ENCODE measurements at regions not wholly inside any gene's neighbourhood (a gene's known extent, or its start where the extent isn't known, plus 50 kb on each side); places are given as distances from the start of the nearest gene placed in this dataset.

DNA sequence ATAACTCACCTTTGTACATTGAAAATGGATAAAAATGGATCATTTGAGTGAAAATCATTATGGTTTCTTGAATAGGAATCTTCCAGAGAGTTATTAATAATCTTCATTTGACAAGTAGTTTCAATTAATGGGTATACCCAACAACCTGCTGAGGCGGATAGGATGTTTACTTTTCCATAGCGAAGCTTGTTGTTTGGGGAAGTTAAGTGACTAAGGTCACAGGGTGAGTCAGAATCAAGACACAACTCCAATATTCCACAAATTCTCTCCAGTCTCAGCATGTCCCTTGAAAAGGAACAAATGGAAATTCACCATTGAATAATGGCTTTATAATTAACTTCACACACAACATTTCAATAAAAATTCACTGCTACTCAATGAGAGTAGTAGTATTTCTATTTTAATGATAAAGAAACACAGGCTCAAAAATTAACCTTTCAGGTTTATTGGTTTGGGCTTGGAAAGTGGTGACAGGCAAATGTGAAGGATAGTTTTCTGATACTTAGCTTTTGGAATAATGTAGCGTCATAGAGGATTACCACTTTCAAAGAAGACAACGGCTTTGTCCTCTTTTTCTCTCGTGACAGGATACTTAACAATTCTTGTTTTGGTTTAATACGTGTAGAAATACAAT lies 211.3 kb downstream of the GPD2 start:
- DNase-seq (ENCODE audit: low spot score): no peak
- intact Hi-C loops (cut with micrococcal nuclease): no loop called here
- Mint-ChIP-seq H3K4me3 (no peak overlapping the region), H3K9me3 (no peaks in the 10 kb centered on the region), H3K4me1 (ENCODE audit: low read depth) (no peaks in the 10 kb centered on the region), H3K36me3 (ENCODE audit: low read depth) (no peaks in the 10 kb centered on the region), H3K27ac (no peak overlapping the region), H3K27me3 (ENCODE audit: insufficient read depth) (no peaks in the 10 kb centered on the region)

DNA sequence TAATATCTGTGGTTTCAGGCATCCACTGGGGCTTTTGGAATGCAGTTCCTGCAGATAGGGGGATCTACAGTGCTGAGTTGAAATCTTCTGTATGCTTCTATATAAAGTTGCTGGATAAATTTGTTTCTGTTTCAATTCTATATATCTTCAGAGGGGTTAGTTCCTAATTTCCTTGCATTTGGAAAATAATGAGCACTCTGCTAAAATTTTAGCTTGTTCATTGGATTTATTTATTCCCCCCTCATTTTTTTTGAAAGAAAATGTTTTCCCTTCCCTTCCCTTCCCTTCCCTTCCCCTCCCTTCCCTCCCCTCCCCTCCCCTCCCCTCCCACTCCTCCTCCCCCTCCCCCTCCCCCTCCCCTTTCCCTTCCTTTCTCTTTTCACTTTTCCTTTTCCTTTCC lies 212.3 kb downstream of the GPD2 start:
- Mint-ChIP-seq H3K27ac (no peak overlapping the region), H3K4me3 (no peak overlapping the region), H3K36me3 (ENCODE audit: low read depth) (no peaks in the 10 kb centered on the region), H3K4me1 (ENCODE audit: low read depth) (no peaks in the 10 kb centered on the region), H3K27me3 (ENCODE audit: insufficient read depth) (no peaks in the 10 kb centered on the region), H3K9me3 (no peaks in the 10 kb centered on the region)
- DNase-seq (ENCODE audit: low spot score): no peak
- intact Hi-C loops (cut with micrococcal nuclease): no loop called here

DNA sequence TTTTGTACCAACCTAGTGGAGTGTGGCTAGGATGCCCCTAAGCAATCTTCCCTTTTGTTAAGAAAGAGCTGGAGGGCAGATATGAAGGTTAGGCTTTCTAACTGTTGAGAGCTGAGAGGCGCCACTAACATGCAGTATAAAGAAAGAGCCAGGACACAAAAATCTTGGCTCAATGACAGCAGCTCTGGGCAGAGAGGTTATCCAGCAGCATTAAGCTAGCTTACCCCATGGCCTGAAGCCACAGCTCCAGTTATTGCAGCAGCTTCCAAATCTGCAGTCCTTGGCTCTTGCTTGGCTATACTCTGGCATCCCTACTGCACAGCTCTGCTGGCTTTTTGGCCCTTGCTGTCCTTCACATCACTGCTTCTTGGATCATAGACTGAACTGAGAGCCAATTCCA lies 213.4 kb downstream of the GPD2 start:
- H3K27ac Mint-ChIP-seq: no peak overlapping the region
- no peaks in the 10 kb centered on the region for H3K9me3 Mint-ChIP-seq
- no peak for DNase-seq (ENCODE audit: low spot score)
- intact Hi-C loops (cut with micrococcal nuclease): no loop called here
- no peaks in the 10 kb centered on the region for H3K4me1 Mint-ChIP-seq (ENCODE audit: low read depth)
- H3K36me3 Mint-ChIP-seq (ENCODE audit: low read depth): no peaks in the 10 kb centered on the region
- no peaks in the 10 kb centered on the region for H3K27me3 Mint-ChIP-seq (ENCODE audit: insufficient read depth)
- no peak overlapping the region for H3K4me3 Mint-ChIP-seq

DNA sequence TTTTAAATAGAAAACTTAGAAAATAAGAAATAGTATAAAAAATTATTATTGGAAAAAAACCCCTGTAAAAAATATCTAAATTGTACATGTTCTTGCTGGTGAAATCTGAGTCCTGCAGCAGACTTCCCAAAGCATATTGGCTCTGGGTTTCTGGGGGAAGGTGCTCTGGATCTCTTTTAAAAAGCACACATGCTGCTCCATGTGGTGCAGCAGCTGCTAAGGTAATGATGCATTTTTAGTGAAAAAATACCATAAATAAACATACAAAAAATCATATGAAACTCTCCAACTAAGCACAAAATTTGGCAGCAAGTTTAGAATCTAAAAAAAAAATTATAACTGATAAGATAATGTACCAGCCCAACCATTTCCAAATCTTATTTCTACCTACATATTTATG lies 216.5 kb downstream of the GPD2 start:
- H3K27ac Mint-ChIP-seq: no peak overlapping the region
- H3K4me1 Mint-ChIP-seq (ENCODE audit: low read depth): no peaks in the 10 kb centered on the region
- no peaks in the 10 kb centered on the region for H3K9me3 Mint-ChIP-seq
- intact Hi-C loops (cut with micrococcal nuclease): no loop called here
- no peaks in the 10 kb centered on the region for H3K27me3 Mint-ChIP-seq (ENCODE audit: insufficient read depth)
- H3K36me3 Mint-ChIP-seq (ENCODE audit: low read depth): no peaks in the 10 kb centered on the region
- H3K4me3 Mint-ChIP-seq: no peak overlapping the region
- no peak for DNase-seq (ENCODE audit: low spot score)

DNA sequence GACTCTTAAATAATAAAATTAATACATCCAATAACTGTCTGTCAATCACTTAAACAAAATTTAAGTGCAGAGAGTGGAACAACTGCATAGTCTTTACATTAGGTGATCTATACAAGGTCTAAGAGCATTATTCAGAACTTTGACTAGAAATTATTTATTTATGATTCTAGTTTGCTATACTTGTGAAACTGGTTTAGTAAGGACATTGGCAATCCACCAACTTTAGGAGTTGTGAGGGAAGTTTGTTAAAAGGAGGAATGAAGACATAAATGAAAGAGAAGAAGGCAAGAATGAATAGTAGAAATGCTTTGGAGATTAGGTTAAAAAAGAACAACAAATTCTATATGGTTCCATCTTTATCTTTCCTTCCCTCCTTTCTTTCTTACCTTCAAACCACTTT lies 217.5 kb downstream of the GPD2 start:
- H3K27me3 Mint-ChIP-seq (ENCODE audit: insufficient read depth): no peaks in the 10 kb centered on the region
- no peak overlapping the region for H3K27ac Mint-ChIP-seq
- H3K4me3 Mint-ChIP-seq: no peak overlapping the region
- H3K36me3 Mint-ChIP-seq (ENCODE audit: low read depth): no peaks in the 10 kb centered on the region
- no peaks in the 10 kb centered on the region for H3K9me3 Mint-ChIP-seq
- no peaks in the 10 kb centered on the region for H3K4me1 Mint-ChIP-seq (ENCODE audit: low read depth)
- DNase-seq (ENCODE audit: low spot score): no peak
- intact Hi-C loops (cut with micrococcal nuclease): no loop called here

DNA sequence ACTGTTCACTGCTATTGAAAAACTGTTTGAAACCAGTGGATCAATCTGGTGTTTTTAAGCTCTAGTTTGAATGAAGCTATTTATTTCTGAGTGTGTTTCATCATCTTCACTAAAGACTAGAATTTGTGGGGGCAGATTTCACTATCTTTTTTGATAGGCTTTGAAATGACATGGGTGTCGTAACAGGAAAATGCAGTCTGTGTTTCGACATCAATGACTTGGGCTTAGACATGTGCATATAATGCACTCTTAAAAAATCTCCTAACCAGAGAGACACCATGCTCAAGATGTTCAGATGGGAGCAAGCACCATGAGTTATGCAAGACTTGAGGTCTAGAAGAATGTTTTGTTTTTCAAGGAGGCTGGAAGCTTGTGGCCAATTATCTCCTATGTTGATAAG lies 221.6 kb downstream of the GPD2 start:
- no peak overlapping the region for H3K27ac Mint-ChIP-seq
- intact Hi-C loops (cut with micrococcal nuclease): no loop called here
- peaks cover 2% of the 10 kb centered on the region for H3K27me3 Mint-ChIP-seq (ENCODE audit: insufficient read depth)
- no peak overlapping the region for H3K4me3 Mint-ChIP-seq
- DNase-seq (ENCODE audit: low spot score): no peak
- H3K36me3 Mint-ChIP-seq (ENCODE audit: low read depth): no peaks in the 10 kb centered on the region
- H3K9me3 Mint-ChIP-seq: no peaks in the 10 kb centered on the region
- no peaks in the 10 kb centered on the region for H3K4me1 Mint-ChIP-seq (ENCODE audit: low read depth)

DNA sequence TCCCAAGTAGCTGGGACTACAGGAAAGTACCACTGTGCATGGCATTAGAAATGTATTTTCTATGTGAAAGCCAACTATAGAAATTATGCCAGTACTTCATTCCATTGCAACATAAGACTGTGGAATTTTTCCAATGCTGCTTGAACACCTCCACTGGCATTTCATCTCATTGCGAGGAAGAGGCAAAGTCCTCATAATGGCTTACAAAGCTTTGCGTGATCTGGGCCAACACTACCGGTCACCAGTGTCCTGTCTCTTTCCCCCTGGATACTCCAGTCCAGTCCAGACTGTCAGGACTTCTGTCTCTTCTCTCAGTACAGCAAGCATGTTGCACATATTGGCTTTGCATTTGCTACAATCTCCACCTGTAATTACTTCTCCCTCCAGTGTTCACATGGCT lies 223.5 kb downstream of the GPD2 start:
- H3K9me3 Mint-ChIP-seq: no peaks in the 10 kb centered on the region
- intact Hi-C loops (cut with micrococcal nuclease): no loop called here
- H3K36me3 Mint-ChIP-seq (ENCODE audit: low read depth): no peaks in the 10 kb centered on the region
- peaks cover 2% of the 10 kb centered on the region for H3K27me3 Mint-ChIP-seq (ENCODE audit: insufficient read depth)
- H3K4me1 Mint-ChIP-seq (ENCODE audit: low read depth): peaks cover 8% of the 10 kb centered on the region
- no peak for DNase-seq (ENCODE audit: low spot score)
- H3K4me3 Mint-ChIP-seq: no peak overlapping the region
- no peak overlapping the region for H3K27ac Mint-ChIP-seq

DNA sequence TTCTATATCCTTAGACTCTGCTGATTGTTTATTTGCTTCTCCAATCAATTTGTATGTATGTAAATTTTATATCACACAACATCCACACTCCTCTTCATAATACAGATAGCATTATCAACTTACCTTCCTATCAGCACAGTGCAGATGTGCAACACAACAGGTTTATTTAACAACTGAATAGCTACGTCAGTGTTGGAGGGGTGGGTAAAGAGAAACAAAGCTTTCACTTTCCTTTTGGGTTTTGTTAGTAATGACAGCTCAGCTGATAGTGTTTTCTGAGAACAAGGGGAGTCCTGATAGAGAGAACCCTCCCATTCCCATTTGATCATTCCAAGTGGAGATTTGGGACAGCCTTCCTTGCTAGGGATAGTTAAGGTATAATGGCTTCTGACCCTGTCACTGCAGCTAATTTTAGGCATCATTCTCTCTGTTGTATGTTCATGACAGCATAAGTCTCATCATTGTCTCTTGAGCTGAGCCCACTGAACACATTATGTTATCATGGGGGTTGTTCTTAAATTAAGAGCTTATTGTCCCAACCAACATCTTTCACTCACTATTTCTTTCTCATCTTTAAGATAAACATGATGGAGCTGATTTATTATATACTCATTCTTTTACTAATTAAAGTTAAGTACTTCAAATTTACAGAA lies 227.7 kb downstream of the GPD2 start:
- H3K4me1 Mint-ChIP-seq (ENCODE audit: low read depth): peaks cover 8% of the 10 kb centered on the region

DNA sequence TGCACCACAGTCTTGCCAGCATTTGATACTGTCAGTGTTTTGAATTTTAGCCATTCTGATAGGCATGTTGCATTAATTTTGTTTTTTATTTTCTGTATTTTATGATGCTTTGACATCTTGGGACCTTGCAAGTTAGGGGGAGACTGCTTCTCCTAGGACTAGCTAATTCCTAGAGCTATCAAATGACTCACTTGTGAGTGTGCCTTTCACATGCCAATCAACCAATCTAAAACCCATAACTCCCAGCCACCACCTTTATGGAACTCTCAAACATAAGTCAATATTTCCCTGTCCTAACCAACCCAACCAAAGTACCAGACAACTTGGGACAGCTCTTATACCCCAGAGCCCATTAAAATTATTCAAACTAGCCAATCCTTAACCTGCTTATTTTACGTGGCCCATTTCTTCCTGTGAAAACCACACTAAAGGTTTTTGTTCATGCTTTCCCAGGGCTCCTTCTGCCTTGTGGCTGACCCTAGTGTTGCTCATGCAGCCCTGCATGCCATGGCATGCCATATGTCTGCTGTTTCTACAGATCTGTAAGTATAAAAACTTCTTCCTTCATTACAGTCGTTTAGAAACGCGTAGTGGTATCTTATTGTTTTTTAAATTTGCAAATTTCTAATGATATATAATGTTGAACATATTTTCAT lies 230.1 kb downstream of the GPD2 start:
- Mint-ChIP-seq H3K36me3 (ENCODE audit: low read depth) (no peaks in the 10 kb centered on the region), H3K27ac (no peak overlapping the region), H3K27me3 (ENCODE audit: insufficient read depth) (no peaks in the 10 kb centered on the region), H3K4me3 (no peak overlapping the region), H3K9me3 (peaks cover 4% of the 10 kb centered on the region), H3K4me1 (ENCODE audit: low read depth) (peaks cover 8% of the 10 kb centered on the region)
- intact Hi-C loops (cut with micrococcal nuclease): no loop called here
- no peak for DNase-seq (ENCODE audit: low spot score)

More for the DNA sequence above, 227.7 kb downstream of the GPD2 start:
- Mint-ChIP-seq H3K27ac (no peak overlapping the region), H3K36me3 (ENCODE audit: low read depth) (no peaks in the 10 kb centered on the region), H3K9me3 (peaks cover 4% of the 10 kb centered on the region), H3K4me3 (no peak overlapping the region), H3K27me3 (ENCODE audit: insufficient read depth) (peaks cover 2% of the 10 kb centered on the region)
- intact Hi-C loops (cut with micrococcal nuclease): no loop called here
- no peak for DNase-seq (ENCODE audit: low spot score)

DNA sequence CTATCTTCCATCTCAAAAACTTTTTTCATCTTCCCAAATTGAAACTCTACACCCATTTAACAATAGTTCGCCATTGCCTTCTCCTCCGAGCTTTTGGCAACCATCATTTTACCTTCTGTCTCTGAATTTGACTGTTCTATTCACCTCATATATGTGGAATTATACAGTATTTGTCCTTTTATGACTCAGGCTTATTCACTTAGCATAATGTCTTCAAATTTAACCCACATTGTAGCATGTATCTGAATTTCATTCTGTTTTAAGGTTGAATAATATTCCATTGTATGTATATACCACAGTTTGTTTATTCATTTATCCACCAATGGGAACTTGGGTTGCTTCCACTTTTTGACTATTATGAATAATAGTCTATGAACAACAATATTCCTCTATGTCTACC lies 233.9 kb downstream of the GPD2 start:
- H3K9me3 Mint-ChIP-seq: peaks cover 4% of the 10 kb centered on the region
- no peaks in the 10 kb centered on the region for H3K36me3 Mint-ChIP-seq (ENCODE audit: low read depth)
- H3K27ac Mint-ChIP-seq: no peak overlapping the region
- H3K4me1 Mint-ChIP-seq (ENCODE audit: low read depth): no peaks in the 10 kb centered on the region
- H3K4me3 Mint-ChIP-seq: no peak overlapping the region
- DNase-seq (ENCODE audit: low spot score): no peak
- intact Hi-C loops (cut with micrococcal nuclease): no loop called here
- H3K27me3 Mint-ChIP-seq (ENCODE audit: insufficient read depth): peaks cover 1% of the 10 kb centered on the region

DNA sequence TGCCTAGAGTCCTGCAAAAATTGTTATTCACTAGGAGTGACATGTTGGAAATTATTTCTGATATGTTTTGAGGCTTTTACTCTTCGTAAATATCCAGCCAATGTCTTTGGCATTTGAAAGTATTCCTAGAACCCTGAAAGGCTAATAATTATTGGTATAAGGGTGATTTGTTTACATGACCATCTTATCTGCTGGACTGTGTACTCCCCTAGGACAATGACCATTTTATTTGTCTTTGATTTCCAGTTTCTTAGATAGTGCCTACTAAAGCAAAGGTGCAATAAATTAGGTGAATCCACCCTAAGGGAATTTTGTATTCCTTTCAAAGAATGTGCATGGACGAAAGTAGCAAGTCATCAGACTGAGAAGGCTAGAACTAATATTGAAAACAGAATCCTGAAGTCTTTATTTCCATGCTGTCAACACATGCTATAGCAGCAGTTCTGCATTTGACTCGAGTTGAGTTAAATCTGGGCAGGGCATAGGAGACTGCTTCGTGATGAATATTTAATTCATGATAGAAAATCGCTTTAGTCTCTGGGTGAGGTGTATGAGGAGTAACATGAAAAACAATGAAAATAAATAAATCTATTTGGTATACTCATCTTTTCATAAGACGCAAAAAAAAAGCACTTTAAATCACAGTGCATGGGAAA lies 235.7 kb downstream of the GPD2 start:
- Mint-ChIP-seq H3K36me3 (ENCODE audit: low read depth) (no peaks in the 10 kb centered on the region), H3K27me3 (ENCODE audit: insufficient read depth) (peaks cover 1% of the 10 kb centered on the region), H3K9me3 (peaks cover 4% of the 10 kb centered on the region), H3K4me1 (ENCODE audit: low read depth) (no peaks in the 10 kb centered on the region), H3K4me3 (no peak overlapping the region), H3K27ac (no peak overlapping the region)
- DNase-seq (ENCODE audit: low spot score): no peak
- intact Hi-C loops (cut with micrococcal nuclease): no loop called here

DNA sequence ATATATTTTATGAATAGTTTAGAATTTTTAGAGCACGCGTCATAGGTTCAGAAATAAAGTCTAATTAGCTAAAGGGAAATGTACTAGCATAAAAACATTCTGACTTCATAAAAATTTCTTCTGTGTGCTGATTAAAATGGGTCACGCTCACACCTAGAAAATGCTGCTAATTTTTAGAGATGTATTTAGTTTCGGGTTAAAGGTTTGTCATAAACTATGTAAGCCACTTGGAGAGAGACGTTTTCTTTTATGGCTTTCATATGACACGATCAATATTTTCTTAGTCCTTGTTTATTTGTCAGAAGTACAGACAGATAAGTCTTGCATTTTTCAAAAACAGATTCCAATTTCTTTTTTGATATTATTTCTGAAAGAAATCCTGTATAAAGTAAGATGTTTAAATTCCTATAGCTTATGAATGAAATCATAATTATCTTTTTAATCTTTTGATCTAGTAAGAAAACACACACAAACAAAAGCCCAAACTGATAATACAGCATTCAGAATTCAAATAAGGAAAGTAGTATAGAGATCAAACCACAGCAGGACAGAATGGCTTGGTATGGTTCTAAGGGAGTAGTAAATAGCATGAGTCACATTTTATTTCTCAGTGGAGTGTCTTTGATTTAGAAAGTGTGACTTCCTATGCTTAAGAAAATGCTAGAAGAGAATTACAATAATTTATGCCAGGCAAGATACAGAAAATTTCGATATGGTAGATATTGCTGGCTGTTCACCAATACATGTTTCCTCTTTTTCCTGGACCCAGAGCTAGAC lies 236.6 kb downstream of the GPD2 start:
- H3K4me3 Mint-ChIP-seq: no peak overlapping the region
- no peak for DNase-seq (ENCODE audit: low spot score)
- no peak overlapping the region for H3K27ac Mint-ChIP-seq
- H3K9me3 Mint-ChIP-seq: peaks cover 4% of the 10 kb centered on the region
- no peaks in the 10 kb centered on the region for H3K4me1 Mint-ChIP-seq (ENCODE audit: low read depth)
- H3K27me3 Mint-ChIP-seq (ENCODE audit: insufficient read depth): peaks cover 1% of the 10 kb centered on the region
- no peaks in the 10 kb centered on the region for H3K36me3 Mint-ChIP-seq (ENCODE audit: low read depth)
- intact Hi-C loops (cut with micrococcal nuclease): no loop called here

DNA sequence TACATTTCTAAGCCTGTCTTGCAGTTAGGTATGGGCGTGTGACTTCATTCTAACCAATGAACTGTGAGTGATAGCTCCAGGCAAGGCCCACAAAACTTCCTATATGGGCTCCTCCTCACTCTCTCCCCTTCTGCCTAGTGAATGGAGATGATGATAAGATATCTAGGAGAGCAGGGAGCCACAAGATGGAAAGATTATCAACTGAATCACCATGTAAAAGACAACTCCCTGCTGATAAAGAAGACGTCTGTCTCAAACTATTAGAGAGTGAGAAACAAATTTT lies 237.1 kb downstream of the GPD2 start:
- Mint-ChIP-seq H3K4me3 (no peak overlapping the region), H3K4me1 (ENCODE audit: low read depth) (no peaks in the 10 kb centered on the region), H3K36me3 (ENCODE audit: low read depth) (no peaks in the 10 kb centered on the region), H3K9me3 (peaks cover 4% of the 10 kb centered on the region), H3K27ac (no peak overlapping the region), H3K27me3 (ENCODE audit: insufficient read depth) (peaks cover 1% of the 10 kb centered on the region)
- no peak for DNase-seq (ENCODE audit: low spot score)
- intact Hi-C loops (cut with micrococcal nuclease): no loop called here

All from activated T-helper 1 cell treated with anti-CD3 and anti-CD28 coated beads, Interleukin-12 subunit alpha, Interleukin-12 subunit beta, Interleukin-2, Interleukin-4 antibody, amounts not matched to agents 30 ng/mL and 10 ng/mL and 1 ng/mL, durations not matched to agents 14 hours and 24 hours and 36 hours (primary cell).